A673 (cell line): ENCODE measurements at regions not wholly inside any gene's neighbourhood (a gene's known extent, or its start where the extent isn't known, plus 50 kb on each side); places are given as distances from the start of the nearest gene placed in this dataset.

Experiments
- EZH2 ChIP-seq: fragments of 200-600 bp; sonication (generic); IDR thresholded peaks from 2 replicates; pipeline ENCODE4 v1.6.1; 2017; ENCODE audit warnings: borderline replicate concordance, low read depth, mild to moderate bottlenecking, mixed read lengths, antibody characterized with exemption, low read length; ENCODE audit not compliant: poor library complexity, severe bottlenecking
- TF ChIP-seq, protein P1 (sequence below): fragments of 300-800, 200-600 bp; sonication (generic); conservative IDR thresholded peaks from 2 replicates; pipeline ENCODE4 v1.5.1; 2017; ENCODE audit warnings: low read depth, mild to moderate bottlenecking, antibody characterized with exemption, low read length, moderate library complexity, mixed read lengths

DNA sequence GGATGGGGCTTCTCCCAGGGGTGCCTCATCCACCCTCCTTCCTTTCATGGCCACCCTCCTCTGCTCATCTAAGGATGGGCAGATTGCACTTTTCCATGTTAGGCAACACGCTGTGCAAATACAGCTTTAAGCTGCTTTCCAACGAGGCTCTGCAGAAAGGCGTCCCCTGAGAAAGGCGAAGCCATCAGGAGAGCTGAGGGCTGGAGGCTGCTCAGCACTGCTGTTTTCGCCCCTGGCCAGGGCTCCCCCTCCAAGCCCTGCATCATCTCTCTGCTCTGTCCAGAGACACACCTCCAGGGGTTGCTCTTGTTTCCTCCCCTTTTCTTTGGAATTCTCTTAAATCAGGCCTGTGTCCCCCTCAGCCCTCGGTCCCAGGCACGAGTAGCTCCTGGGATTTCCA is 526.1 kb downstream of the CDH26 start:
- TF ChIP-seq, protein P1, sequence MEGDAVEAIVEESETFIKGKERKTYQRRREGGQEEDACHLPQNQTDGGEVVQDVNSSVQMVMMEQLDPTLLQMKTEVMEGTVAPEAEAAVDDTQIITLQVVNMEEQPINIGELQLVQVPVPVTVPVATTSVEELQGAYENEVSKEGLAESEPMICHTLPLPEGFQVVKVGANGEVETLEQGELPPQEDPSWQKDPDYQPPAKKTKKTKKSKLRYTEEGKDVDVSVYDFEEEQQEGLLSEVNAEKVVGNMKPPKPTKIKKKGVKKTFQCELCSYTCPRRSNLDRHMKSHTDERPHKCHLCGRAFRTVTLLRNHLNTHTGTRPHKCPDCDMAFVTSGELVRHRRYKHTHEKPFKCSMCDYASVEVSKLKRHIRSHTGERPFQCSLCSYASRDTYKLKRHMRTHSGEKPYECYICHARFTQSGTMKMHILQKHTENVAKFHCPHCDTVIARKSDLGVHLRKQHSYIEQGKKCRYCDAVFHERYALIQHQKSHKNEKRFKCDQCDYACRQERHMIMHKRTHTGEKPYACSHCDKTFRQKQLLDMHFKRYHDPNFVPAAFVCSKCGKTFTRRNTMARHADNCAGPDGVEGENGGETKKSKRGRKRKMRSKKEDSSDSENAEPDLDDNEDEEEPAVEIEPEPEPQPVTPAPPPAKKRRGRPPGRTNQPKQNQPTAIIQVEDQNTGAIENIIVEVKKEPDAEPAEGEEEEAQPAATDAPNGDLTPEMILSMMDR = no peak
- no peak for TF ChIP-seq EZH2
